ENCODE measurements at regions not wholly inside any gene's neighbourhood (a gene's known extent, or its start where the extent isn't known, plus 50 kb on each side); places are given as distances from the start of the nearest gene placed in this dataset.
"Not testable (repeated sequence)": the region's sequence is repeated elsewhere in the genome, so short reads cannot be mapped to it uniquely, and the experiment has no call there.

- no peak for TF ChIP-seq BHLHE40 (IDR thresholded peaks at IDR 0.05; ENCODE audit: borderline replicate concordance)
- TF ChIP-seq L3MBTL2 (conservative IDR thresholded peaks at IDR 0.05), result no peak
- no peak for TF ChIP-seq SUZ12 (IDR thresholded peaks at IDR 0.05)
- TF ChIP-seq LEF1 (IDR thresholded peaks at IDR 0.05; ENCODE audit: borderline replicate concordance), result no peak
- TF ChIP-seq FOXM1 (IDR thresholded peaks at IDR 0.05; ENCODE audit: borderline replicate concordance), result no peak
- no peak for TF ChIP-seq PKNOX1 (IDR thresholded peaks at IDR 0.05)
- TF ChIP-seq ARNT (IDR thresholded peaks at IDR 0.05), result no peak
- no peak for TF ChIP-seq NFRKB (IDR thresholded peaks at IDR 0.05)
- no peak for TF ChIP-seq FOXK2 (IDR thresholded peaks at IDR 0.05)
- no peak for TF ChIP-seq ZNF384 (IDR thresholded peaks at IDR 0.05)
- TF ChIP-seq SP1 (IDR thresholded peaks at IDR 0.05), result no peak
- TF ChIP-seq CTBP1 (IDR thresholded peaks at IDR 0.05; ENCODE audit: borderline replicate concordance), result no peak
- no peak for TF ChIP-seq HDGF (IDR thresholded peaks at IDR 0.05; ENCODE audit: borderline replicate concordance)
- no peak for TF ChIP-seq TARDBP (IDR thresholded peaks at IDR 0.05)
- TF ChIP-seq ELF4 (IDR thresholded peaks at IDR 0.05), result no peak
- no peak for TF ChIP-seq FOXA1 (IDR thresholded peaks at IDR 0.05)
- DNase-seq (ENCODE audit: extremely low spot score), result no peak
- CTCF ChIA-PET, result interaction anchor here (1.0 kb wide), 1 partner anchor 388 kb away, joined by 4 read pairs; no protein-coding TSS in a partner anchor
- POLR2A ChIA-PET, result no interaction called here
These were observed 104.4 kb downstream of the RHOU start for GRCh38 chr1:228839656-228840055.

- TF ChIP-seq PKNOX1 (IDR thresholded peaks at IDR 0.05) (peak; percentile 62), SUZ12 (IDR thresholded peaks at IDR 0.05) (no peak)
- ChIA-PET CTCF (interaction anchor here (0.6 to 1.1 kb wide), 3 partner anchors 9 to 1419 kb away, joined by 3 to 6 read pairs (median 4); no protein-coding TSS in a partner anchor), POLR2A (interaction anchor here (0.7 to 1.4 kb wide), 5 partner anchors 9 to 389 kb away, joined by 3 to 8 read pairs (median 4); partner anchors contain the start of gene RHOU)
- no peak for DNase-seq (ENCODE audit: extremely low spot score)
These were observed 106.4 kb downstream of the RHOU start for GRCh38 chr1:228841632-228842031.

- POLR2A ChIA-PET, result interaction anchor here (0.6 to 1.4 kb wide), 6 partner anchors 9 to 388 kb away, joined by 3 to 8 read pairs (median 4); partner anchors contain the start of gene RHOU
- CTCF ChIA-PET, result interaction anchor here (0.6 to 1.1 kb wide), 3 partner anchors 10 to 1419 kb away, joined by 3 to 6 read pairs (median 4); no protein-coding TSS in a partner anchor
- TF ChIP-seq NFRKB (IDR thresholded peaks at IDR 0.05) (no peak), FOXK2 (IDR thresholded peaks at IDR 0.05) (no peak), SUZ12 (IDR thresholded peaks at IDR 0.05) (no peak), ZNF384 (IDR thresholded peaks at IDR 0.05) (no peak), FOXM1 (IDR thresholded peaks at IDR 0.05; ENCODE audit: borderline replicate concordance) (no peak), FOXA1 (IDR thresholded peaks at IDR 0.05) (no peak), PKNOX1 (IDR thresholded peaks at IDR 0.05) (no peak), L3MBTL2 (conservative IDR thresholded peaks at IDR 0.05) (no peak), TARDBP (IDR thresholded peaks at IDR 0.05) (no peak), CTBP1 (IDR thresholded peaks at IDR 0.05; ENCODE audit: borderline replicate concordance) (no peak), LEF1 (IDR thresholded peaks at IDR 0.05; ENCODE audit: borderline replicate concordance) (no peak), ARNT (IDR thresholded peaks at IDR 0.05) (no peak)
- DNase-seq (ENCODE audit: extremely low spot score), result peak; percentile 55
These were observed 107.0 kb downstream of the RHOU start for GRCh38 chr1:228842094-228842775.

GRCh38 chr1:228845101-228845500, 109.8 kb downstream of the RHOU start:
- CTCF ChIA-PET, result no interaction called here
- no peak for DNase-seq (ENCODE audit: extremely low spot score)
- no peak for TF ChIP-seq HDGF (IDR thresholded peaks at IDR 0.05; ENCODE audit: borderline replicate concordance)
- POLR2A ChIA-PET, result no interaction called here

GRCh38 chr1:228846952-228847351, 111.7 kb downstream of the RHOU start:
- CTCF ChIA-PET, result no interaction called here
- no peak for TF ChIP-seq FOXA1 (IDR thresholded peaks at IDR 0.05)
- TF ChIP-seq ZNF384 (IDR thresholded peaks at IDR 0.05), result no peak
- TF ChIP-seq TARDBP (IDR thresholded peaks at IDR 0.05), result no peak
- TF ChIP-seq SUZ12 (IDR thresholded peaks at IDR 0.05), result no peak
- TF ChIP-seq CTBP1 (IDR thresholded peaks at IDR 0.05; ENCODE audit: borderline replicate concordance), result no peak
- no peak for TF ChIP-seq ARNT (IDR thresholded peaks at IDR 0.05)
- TF ChIP-seq FOXK2 (IDR thresholded peaks at IDR 0.05), result no peak
- TF ChIP-seq ELF4 (IDR thresholded peaks at IDR 0.05), result no peak
- no peak for TF ChIP-seq SP1 (IDR thresholded peaks at IDR 0.05)
- no peak for TF ChIP-seq BHLHE40 (IDR thresholded peaks at IDR 0.05; ENCODE audit: borderline replicate concordance)
- TF ChIP-seq PKNOX1 (IDR thresholded peaks at IDR 0.05), result no peak
- TF ChIP-seq FOXM1 (IDR thresholded peaks at IDR 0.05; ENCODE audit: borderline replicate concordance), result no peak
- TF ChIP-seq NFRKB (IDR thresholded peaks at IDR 0.05), result no peak
- no peak for TF ChIP-seq L3MBTL2 (conservative IDR thresholded peaks at IDR 0.05)
- no peak for TF ChIP-seq HDGF (IDR thresholded peaks at IDR 0.05; ENCODE audit: borderline replicate concordance)
- no peak for TF ChIP-seq LEF1 (IDR thresholded peaks at IDR 0.05; ENCODE audit: borderline replicate concordance)
- POLR2A ChIA-PET, result no interaction called here
- no peak for DNase-seq (ENCODE audit: extremely low spot score)

GRCh38 chr1:228847451-228847850, 112.2 kb downstream of the RHOU start:
- POLR2A ChIA-PET; DNase-seq (ENCODE audit: extremely low spot score): not testable (repeated sequence)
- CTCF ChIA-PET, result interaction anchor here (1.4 kb wide), 1 partner anchor 28 kb away, joined by 3 read pairs; no protein-coding TSS in a partner anchor
